ENCODE measurements at regions not wholly inside any gene's neighbourhood (a gene's known extent, or its start where the extent isn't known, plus 50 kb on each side); places are given as distances from the start of the nearest gene placed in this dataset.

- DNase-seq (ENCODE audit: low read depth), result no peak
Observed at GRCh38 chr3:94259291-94259690, 196.4 kb downstream of the NSUN3 start.

GRCh38 chr3:94269763-94270162, 206.9 kb downstream of the NSUN3 start:
- DNase-seq (ENCODE audit: low read depth), result no peak

GRCh38 chr3:94272016-94272415, 209.2 kb downstream of the NSUN3 start:
- no peak for DNase-seq (ENCODE audit: low read depth)

- DNase-seq (ENCODE audit: low read depth), result no peak
Observed at GRCh38 chr3:94280958-94281357, 218.1 kb downstream of the NSUN3 start.

- DNase-seq (ENCODE audit: low read depth), result no peak
Observed at GRCh38 chr3:94285872-94286271, 223.0 kb downstream of the NSUN3 start.

- no peak for DNase-seq (ENCODE audit: low read depth)
Observed at GRCh38 chr3:94291686-94292085, 228.8 kb downstream of the NSUN3 start.

- DNase-seq (ENCODE audit: low read depth), result no peak
Observed at GRCh38 chr3:94292151-94292550, 229.3 kb downstream of the NSUN3 start.

GRCh38 chr3:94293793-94294195, 230.9 kb downstream of the NSUN3 start:
- DNase-seq (ENCODE audit: low read depth), result no peak

GRCh38 chr3:94294806-94295205, 231.9 kb downstream of the NSUN3 start:
- DNase-seq (ENCODE audit: low read depth), result no peak

- DNase-seq (ENCODE audit: low read depth), result no peak
Observed at GRCh38 chr3:94299716-94300115, 236.9 kb downstream of the NSUN3 start.

- DNase-seq (ENCODE audit: low read depth), result no peak
Observed at GRCh38 chr3:94301366-94301765, 238.5 kb downstream of the NSUN3 start.

- no peak for DNase-seq (ENCODE audit: low read depth)
Observed at GRCh38 chr3:94303266-94303665, 240.4 kb downstream of the NSUN3 start.

GRCh38 chr3:94303897-94304296, 241.0 kb downstream of the NSUN3 start:
- DNase-seq (ENCODE audit: low read depth), result no peak

- DNase-seq (ENCODE audit: low read depth), result no peak
Observed at GRCh38 chr3:94304954-94305353, 242.1 kb downstream of the NSUN3 start.

GRCh38 chr3:94305835-94306611, 243.2 kb downstream of the NSUN3 start:
- DNase-seq (ENCODE audit: low read depth), result no peak

GRCh38 chr3:94307588-94307987, 244.7 kb downstream of the NSUN3 start:
- no peak for DNase-seq (ENCODE audit: low read depth)

- DNase-seq (ENCODE audit: low read depth), result no peak
Observed at GRCh38 chr3:94308767-94309166, 245.9 kb downstream of the NSUN3 start.

- no peak for DNase-seq (ENCODE audit: low read depth)
Observed at GRCh38 chr3:94310341-94311135, 247.7 kb downstream of the NSUN3 start.

- no peak for DNase-seq (ENCODE audit: low read depth)
Observed at GRCh38 chr3:94311651-94312050, 248.8 kb downstream of the NSUN3 start.

- DNase-seq (ENCODE audit: low read depth), result no peak
Observed at GRCh38 chr3:94314218-94314883, 251.5 kb downstream of the NSUN3 start.

GRCh38 chr3:94317017-94317416, 254.2 kb downstream of the NSUN3 start:
- no peak for DNase-seq (ENCODE audit: low read depth)

GRCh38 chr3:94323596-94323995, 260.7 kb downstream of the NSUN3 start:
- no peak for DNase-seq (ENCODE audit: low read depth)

- no peak for DNase-seq (ENCODE audit: low read depth)
Observed at GRCh38 chr3:94331831-94332230, 269.0 kb downstream of the NSUN3 start.

Measured in activated T-helper 1 cell treated with Interleukin-2 at 50 U/mL for 16 hours (primary cell).